ENCODE measurements at regions not wholly inside any gene's neighbourhood (a gene's known extent, or its start where the extent isn't known, plus 50 kb on each side); places are given as distances from the start of the nearest gene placed in this dataset.

- Histone ChIP-seq H3K36me3 (ENCODE audit: insufficient read depth, low read length) (peaks cover 27% of the 10 kb centered on the region), H3K79me2 (ENCODE audit: insufficient read depth, low read depth, low read length) (no peaks in the 10 kb centered on the region), H3K4me2 (ENCODE audit: low read length) (peak overlapping the region; percentile 43; the same call in 1 of the 2 replicates), H3K9me3 (ENCODE audit: low read length) (no peaks in the 10 kb centered on the region), H3K27ac (ENCODE audit: low read depth, low read length, poor library complexity, severe bottlenecking) (no peak overlapping the region), H2AFZ (ENCODE audit: low read length) (no peak overlapping the region), H3K9me2 (ENCODE audit: insufficient read depth, low read length) (no peaks in the 10 kb centered on the region), H4K20me1 (ENCODE audit: insufficient read depth, low read length) (no peaks in the 10 kb centered on the region), H3K4me1 (ENCODE audit: insufficient read depth, low read length, poor library complexity, severe bottlenecking) (peaks cover 16% of the 10 kb centered on the region), H3K4me3 (ENCODE audit: low read depth, low read length, poor library complexity, severe bottlenecking) (no peak overlapping the region)
- intact Hi-C loops (cut with micrococcal nuclease; ENCODE audit: unreplicated experiment), result no loop called here
- TSS peak; percentile 15 for BruUV-seq (replicated peaks)
- ChIA-PET CTCF (ENCODE audit: unreplicated experiment) (no interaction called here), POLR2A (interaction anchor here (0.5 to 0.9 kb wide), 3 partner anchors 16 to 242 kb away, joined by 3 to 8 read pairs (median 3); no protein-coding TSS in a partner anchor)
- TF ChIP-seq EZH2phosphoT487 (IDR thresholded peaks at IDR 0.05; ENCODE audit: borderline replicate concordance, low read depth, low read length) (no peak), CTCF (conservative IDR thresholded peaks at IDR 0.05; ENCODE audit: low read length) (no peak)
- DNase-seq (ENCODE audit: low spot score), result peak; percentile 31
Observed at GRCh38 chr19:46954993-46955812, 64.4 kb upstream of the NPAS1 start.

GRCh38 chr19:46955813-46956371, 63.7 kb upstream of the NPAS1 start:
- H3K9me2 ChIP-seq (ENCODE audit: insufficient read depth, low read length), result no peaks in the 10 kb centered on the region
- no peaks in the 10 kb centered on the region for H3K79me2 ChIP-seq (ENCODE audit: insufficient read depth, low read depth, low read length)
- H4K20me1 ChIP-seq (ENCODE audit: insufficient read depth, low read length), result no peaks in the 10 kb centered on the region
- BruUV-seq (replicated peaks), result no TSS peak
- POLR2A ChIA-PET, result no interaction called here
- no peak for TF ChIP-seq CTCF (conservative IDR thresholded peaks at IDR 0.05; ENCODE audit: low read length)
- TF ChIP-seq EZH2phosphoT487 (IDR thresholded peaks at IDR 0.05; ENCODE audit: borderline replicate concordance, low read depth, low read length), result no peak
- peaks cover 28% of the 10 kb centered on the region for H3K36me3 ChIP-seq (ENCODE audit: insufficient read depth, low read length)
- H2AFZ ChIP-seq (ENCODE audit: low read length), result no peak overlapping the region
- no peak overlapping the region for H3K4me3 ChIP-seq (ENCODE audit: low read depth, low read length, poor library complexity, severe bottlenecking)
- no peaks in the 10 kb centered on the region for H3K9me3 ChIP-seq (ENCODE audit: low read length)
- H3K4me2 ChIP-seq (ENCODE audit: low read length), result no peak overlapping the region; the same call in 1 of the 2 replicates
- DNase-seq (ENCODE audit: low spot score), result no peak
- no peak overlapping the region for H3K27ac ChIP-seq (ENCODE audit: low read depth, low read length, poor library complexity, severe bottlenecking)
- intact Hi-C loops (cut with micrococcal nuclease; ENCODE audit: unreplicated experiment), result no loop called here
- CTCF ChIA-PET (ENCODE audit: unreplicated experiment), result no interaction called here
- H3K4me1 ChIP-seq (ENCODE audit: insufficient read depth, low read length, poor library complexity, severe bottlenecking), result peaks cover 16% of the 10 kb centered on the region

- ChIA-PET POLR2A (interaction anchor here (0.7 kb wide), 1 partner anchor 74 kb away, joined by 3 read pairs; no protein-coding TSS in a partner anchor), CTCF (ENCODE audit: unreplicated experiment) (no interaction called here)
- no peak overlapping the region for H3K4me3 ChIP-seq (ENCODE audit: low read depth, low read length, poor library complexity, severe bottlenecking)
- no peaks in the 10 kb centered on the region for H3K79me2 ChIP-seq (ENCODE audit: insufficient read depth, low read depth, low read length)
- peaks cover 16% of the 10 kb centered on the region for H3K36me3 ChIP-seq (ENCODE audit: insufficient read depth, low read length)
- TF ChIP-seq EZH2phosphoT487 (IDR thresholded peaks at IDR 0.05; ENCODE audit: borderline replicate concordance, low read depth, low read length) (no peak), CTCF (conservative IDR thresholded peaks at IDR 0.05; ENCODE audit: low read length) (no peak)
- H3K27ac ChIP-seq (ENCODE audit: low read depth, low read length, poor library complexity, severe bottlenecking), result no peak overlapping the region
- no peaks in the 10 kb centered on the region for H3K9me2 ChIP-seq (ENCODE audit: insufficient read depth, low read length)
- H3K4me2 ChIP-seq (ENCODE audit: low read length), result no peak overlapping the region
- DNase-seq (ENCODE audit: low spot score), result no peak
- peaks cover 16% of the 10 kb centered on the region for H3K4me1 ChIP-seq (ENCODE audit: insufficient read depth, low read length, poor library complexity, severe bottlenecking)
- BruUV-seq (replicated peaks), result no TSS peak
- no peaks in the 10 kb centered on the region for H3K9me3 ChIP-seq (ENCODE audit: low read length)
- H4K20me1 ChIP-seq (ENCODE audit: insufficient read depth, low read length), result no peaks in the 10 kb centered on the region
- intact Hi-C loops (cut with micrococcal nuclease; ENCODE audit: unreplicated experiment), result no loop called here
- no peak overlapping the region for H2AFZ ChIP-seq (ENCODE audit: low read length)
Observed at GRCh38 chr19:46958532-46958931, 61.1 kb upstream of the NPAS1 start.

Measured in OCI-LY7 (cell line).